MCF 10A (cell line): ENCODE measurements at regions not wholly inside any gene's neighbourhood (a gene's known extent, or its start where the extent isn't known, plus 50 kb on each side); places are given as distances from the start of the nearest gene placed in this dataset.
A peak's percentile ranks its signal among the peaks of the same experiment; 100 is the strongest.

Experiments
- BruUV-seq: library from RNA; stranded (reverse); fragments of 400-500 nt; replicated peaks from 2 replicates; lab custom pipeline; 2021; lab: Mats Ljungman, UMichigan
- CTCF ChIA-PET: fragments of 300-600 bp; sonication (Branson Sonifier 250); formaldehyde crosslinking; extraction: SDS; loops from one replicate; lab custom pipeline; 2021; ENCODE audit warnings: antibody characterized with exemption, inconsistent platforms; lab: Yijun Ruan, JAX
- POLR2A ChIA-PET: fragments of 300-600, 350-650 bp; sonication (Branson Sonifier 250); formaldehyde crosslinking; extraction: SDS; loops from one replicate; lab custom pipeline; 2020; ENCODE audit warnings: antibody characterized with exemption, inconsistent platforms; lab: Yijun Ruan, JAX
- DNase-seq: peaks from one replicate; pipeline ENCODE4 v3.0.0-alpha.2; 2018; ENCODE audit not compliant: unreplicated experiment
- H3K27ac Mint-ChIP-seq: one replicate; pipeline ENCODE4 v1.8.0; 2022; ENCODE audit warnings: mild to moderate bottlenecking, low read depth, mixed read lengths; ENCODE audit not compliant: unreplicated experiment
- H3K27me3 Mint-ChIP-seq: one replicate; pipeline ENCODE4 v1.8.0; 2022; ENCODE audit warnings: mixed read lengths; ENCODE audit not compliant: insufficient read depth, unreplicated experiment
- H3K36me3 Mint-ChIP-seq: one replicate; pipeline ENCODE4 v1.8.0; 2022; ENCODE audit warnings: mild to moderate bottlenecking, moderate library complexity, mixed read lengths; ENCODE audit not compliant: insufficient read depth, unreplicated experiment
- H3K4me1 Mint-ChIP-seq: one replicate; pipeline ENCODE4 v1.8.0; 2022; ENCODE audit warnings: mixed read lengths; ENCODE audit not compliant: insufficient read depth, unreplicated experiment
- H3K4me3 Mint-ChIP-seq: one replicate; pipeline ENCODE4 v1.8.0; 2022; ENCODE audit warnings: mild to moderate bottlenecking, moderate library complexity, mixed read lengths; ENCODE audit not compliant: unreplicated experiment
- H3K9me3 Mint-ChIP-seq: one replicate; pipeline ENCODE4 v1.8.0; 2022; ENCODE audit warnings: mixed read lengths; ENCODE audit not compliant: unreplicated experiment
- CTCF ChIP-seq: fragments of 200-600 bp; IDR thresholded peaks from one replicate; pipeline ENCODE4 v1.8.0; 2022; ENCODE audit warnings: antibody characterized with exemption, mild to moderate bottlenecking; ENCODE audit not compliant: unreplicated experiment
- intact Hi-C: fragments of 100-400 bp; cut with micrococcal nuclease; formaldehyde crosslinking; loops from 2 replicates; pipeline ENCODE4 v1.14.1; 2022

- Mint-ChIP-seq H3K36me3 (peaks cover 4% of the 10 kb centered on the region), H3K4me3 (no peak overlapping the region), H3K9me3 (no peaks in the 10 kb centered on the region), H3K27ac (no peak overlapping the region), H3K4me1 (no peaks in the 10 kb centered on the region), H3K27me3 (peaks cover 31% of the 10 kb centered on the region)
- ChIA-PET CTCF (interaction anchor here (0.6 to 1.5 kb wide), 15 partner anchors 9 to 1297 kb away, joined by 3 to 11 read pairs (median 5); no protein-coding TSS in a partner anchor), POLR2A (interaction anchor here (0.6 to 1.1 kb wide), 3 partner anchors 21 to 152 kb away, joined by 3 to 4 read pairs (median 3); no protein-coding TSS in a partner anchor)
- DNase-seq, result no peak
- intact Hi-C loops, result loop anchor here (1.0 kb wide), 1 partner anchor 480 kb away; no protein-coding TSS in a partner anchor
- BruUV-seq, result no TSS peak
- TF ChIP-seq CTCF, result no peak
Observed at GRCh38 chr10:81179324-81179723, 641.6 kb downstream of the SH2D4B start.

DNA sequence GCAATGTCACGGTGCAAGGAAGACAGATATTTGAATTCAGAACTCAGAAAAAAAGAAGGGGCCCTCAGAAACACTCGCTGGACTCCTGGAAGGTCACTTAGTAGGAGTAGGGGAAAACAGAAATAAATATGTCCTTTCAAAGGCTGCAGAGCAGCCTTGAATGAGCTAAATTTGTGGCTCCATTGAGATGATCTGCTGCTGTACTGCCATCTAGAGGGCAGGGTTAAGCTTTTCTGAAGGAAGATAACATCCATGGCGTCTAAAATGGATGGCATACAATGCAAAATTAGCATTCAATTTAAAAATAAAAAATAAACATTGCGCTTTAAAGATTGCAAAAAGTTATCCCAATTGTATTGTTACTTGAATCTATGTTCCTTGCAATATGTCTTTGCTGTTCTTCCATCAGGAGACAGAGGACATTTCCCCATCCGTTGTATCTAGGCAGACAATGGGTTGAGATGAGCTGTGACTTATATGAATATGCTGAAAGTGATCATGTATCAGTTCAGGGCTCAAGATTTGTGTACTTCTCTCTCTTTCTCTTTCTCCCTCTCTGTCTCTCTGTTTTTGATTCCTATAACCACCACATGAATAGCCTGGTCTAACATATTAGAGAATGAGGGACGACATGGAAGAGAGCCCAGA lies 642.2 kb downstream of the SH2D4B start:
- Mint-ChIP-seq H3K27me3 (peaks cover 37% of the 10 kb centered on the region), H3K27ac (no peak overlapping the region), H3K4me1 (no peaks in the 10 kb centered on the region), H3K9me3 (no peaks in the 10 kb centered on the region), H3K4me3 (no peak overlapping the region), H3K36me3 (peaks cover 4% of the 10 kb centered on the region)
- DNase-seq, result peak; percentile 53
- BruUV-seq, result no TSS peak
- intact Hi-C loops, result loop anchor here (1.0 kb wide), 1 partner anchor 481 kb away; no protein-coding TSS in a partner anchor
- TF ChIP-seq CTCF, result peak; percentile 44
- ChIA-PET POLR2A (interaction anchor here (0.6 to 1.1 kb wide), 4 partner anchors 20 to 1064 kb away, joined by 3 to 4 read pairs (median 3); no protein-coding TSS in a partner anchor), CTCF (interaction anchor here (0.6 to 1.5 kb wide), 13 partner anchors 9 to 606 kb away, joined by 3 to 11 read pairs (median 5); no protein-coding TSS in a partner anchor)

DNA sequence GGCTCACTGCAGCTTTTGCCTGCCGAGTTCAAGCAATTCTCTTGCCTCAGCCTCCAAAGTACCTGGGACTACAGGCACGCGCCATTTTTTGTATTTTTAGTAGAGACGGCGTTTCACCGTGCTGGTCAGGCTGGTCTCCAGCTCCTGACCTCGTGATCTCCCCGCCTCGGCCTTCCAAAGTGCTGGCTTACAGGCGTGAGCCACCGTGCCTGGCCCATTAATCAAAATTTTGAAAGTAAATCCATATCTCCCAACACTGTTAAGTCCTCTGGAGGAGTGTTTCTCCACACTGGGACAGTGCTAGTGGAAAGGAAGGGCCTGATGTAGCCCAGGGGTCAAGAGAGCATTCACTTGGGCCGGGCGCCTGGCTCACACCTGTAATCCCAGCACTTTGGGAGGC lies 644.6 kb downstream of the SH2D4B start:
- intact Hi-C loops, result no loop called here
- TF ChIP-seq CTCF, result no peak
- Mint-ChIP-seq H3K27ac (no peak overlapping the region), H3K4me1 (no peaks in the 10 kb centered on the region), H3K27me3 (peaks cover 60% of the 10 kb centered on the region), H3K9me3 (no peaks in the 10 kb centered on the region), H3K36me3 (peaks cover 4% of the 10 kb centered on the region), H3K4me3 (no peak overlapping the region)
- CTCF ChIA-PET, result no interaction called here
- BruUV-seq, result no TSS peak
- POLR2A ChIA-PET, result no interaction called here
- DNase-seq, result no peak

- intact Hi-C loops, result no loop called here
- peaks cover 67% of the 10 kb centered on the region for H3K27me3 Mint-ChIP-seq
- BruUV-seq, result no TSS peak
- H3K27ac Mint-ChIP-seq, result no peak overlapping the region
- POLR2A ChIA-PET, result no interaction called here
- DNase-seq, result no peak
- CTCF ChIA-PET, result interaction anchor here (0.6 to 1.6 kb wide), 2 partner anchors 12 to 174 kb away, joined by 3 to 5 read pairs; no protein-coding TSS in a partner anchor
- H3K36me3 Mint-ChIP-seq, result no peaks in the 10 kb centered on the region
- no peak for TF ChIP-seq CTCF
- no peaks in the 10 kb centered on the region for H3K9me3 Mint-ChIP-seq
- H3K4me1 Mint-ChIP-seq, result no peaks in the 10 kb centered on the region
- H3K4me3 Mint-ChIP-seq, result no peak overlapping the region
Observed at GRCh38 chr10:81192221-81192788, 654.6 kb downstream of the SH2D4B start.
